Osteoblast (primary cell): ENCODE measurements at regions not wholly inside any gene's neighbourhood (a gene's known extent, or its start where the extent isn't known, plus 50 kb on each side); places are given as distances from the start of the nearest gene placed in this dataset.

Experiments used
- DNase-seq: peaks from one replicate; pipeline ENCODE4 v3.0.0; 2011; ENCODE audit warnings: low spot score, mixed read lengths; ENCODE audit not compliant: insufficient read length; ENCODE audit errors: missing footprints
- H2AFZ ChIP-seq: 2 replicates; pipeline ENCODE4 v1.6.0; 2011; ENCODE audit warnings: mild to moderate bottlenecking, low read length
- H3K27ac ChIP-seq: 2 replicates; pipeline ENCODE4 v1.5.1; 2011; ENCODE audit warnings: mild to moderate bottlenecking, low read depth, low read length, moderate library complexity
- H3K27me3 ChIP-seq: 2 replicates; pipeline ENCODE4 v1.6.0; 2012; ENCODE audit warnings: mild to moderate bottlenecking, control low read depth, inconsistent platforms, low read length, moderate library complexity; ENCODE audit not compliant: insufficient read depth
- H3K36me3 ChIP-seq: 2 replicates; pipeline ENCODE4 v1.5.1; 2011; ENCODE audit warnings: mild to moderate bottlenecking, low read length, control low read depth, moderate library complexity; ENCODE audit not compliant: insufficient read depth
- H3K4me1 ChIP-seq: 2 replicates; pipeline ENCODE4 v1.5.1; 2011; ENCODE audit warnings: mild to moderate bottlenecking, low read length, control low read depth, moderate library complexity; ENCODE audit not compliant: insufficient read depth
- H3K4me2 ChIP-seq: 2 replicates; pipeline ENCODE4 v1.6.0; 2011; ENCODE audit warnings: mild to moderate bottlenecking, low read length; ENCODE audit not compliant: insufficient read depth
- H3K4me3 ChIP-seq: fragments of 200-600 bp; sonication (generic); 3 replicates; pipeline ENCODE4 v1.5.1; 2012; ENCODE audit warnings: mild to moderate bottlenecking, low read length, inconsistent platforms; ENCODE audit not compliant: insufficient read depth
- H3K79me2 ChIP-seq: 2 replicates; pipeline ENCODE4 v1.6.0; 2012; ENCODE audit warnings: mild to moderate bottlenecking, low read length, control low read depth, inconsistent platforms; ENCODE audit not compliant: insufficient read depth
- H3K9me3 ChIP-seq: 2 replicates; pipeline ENCODE4 v1.5.1; 2011; ENCODE audit warnings: low read depth, low read length, control low read depth
- H4K20me1 ChIP-seq: 2 replicates; pipeline ENCODE4 v1.6.0; 2012; ENCODE audit warnings: mild to moderate bottlenecking, low read length, control low read depth; ENCODE audit not compliant: insufficient read depth
- TF ChIP-seq, protein P1 (sequence below): IDR thresholded peaks from 2 replicates; pipeline ENCODE4 v1.5.1; 2011; ENCODE audit warnings: mild to moderate bottlenecking, low read depth, low read length, moderate library complexity; ENCODE audit errors: extremely low read depth

DNA sequence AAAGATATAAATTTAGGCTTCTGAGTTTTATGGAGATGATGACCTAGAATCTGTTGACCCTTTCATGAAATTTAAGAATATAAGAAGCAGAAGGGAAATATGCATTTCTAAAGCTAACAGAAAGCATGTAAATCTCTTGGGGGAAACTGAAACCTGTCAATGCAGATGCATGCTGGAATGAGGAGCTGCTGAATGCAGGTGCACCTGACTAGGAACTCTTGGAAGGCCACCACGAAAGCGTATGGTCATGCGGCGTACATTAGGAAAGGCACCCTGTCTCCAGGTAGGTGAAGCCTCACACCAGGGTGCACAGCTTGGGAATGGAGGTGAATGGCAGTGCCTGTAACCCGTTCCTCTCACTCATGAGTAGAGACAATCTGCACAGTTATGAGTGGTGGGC is 309.7 kb downstream of the SEC16B start:
- Histone ChIP-seq H2AFZ (no peak overlapping the region), H3K9me3 (no peaks in the 10 kb centered on the region), H3K27me3 (no peaks in the 10 kb centered on the region), H4K20me1 (no peaks in the 10 kb centered on the region), H3K4me1 (no peaks in the 10 kb centered on the region), H3K79me2 (no peaks in the 10 kb centered on the region), H3K36me3 (no peaks in the 10 kb centered on the region), H3K4me2 (no peak overlapping the region), H3K27ac (no peak overlapping the region), H3K4me3 (no peak overlapping the region)
- TF ChIP-seq, protein P1, sequence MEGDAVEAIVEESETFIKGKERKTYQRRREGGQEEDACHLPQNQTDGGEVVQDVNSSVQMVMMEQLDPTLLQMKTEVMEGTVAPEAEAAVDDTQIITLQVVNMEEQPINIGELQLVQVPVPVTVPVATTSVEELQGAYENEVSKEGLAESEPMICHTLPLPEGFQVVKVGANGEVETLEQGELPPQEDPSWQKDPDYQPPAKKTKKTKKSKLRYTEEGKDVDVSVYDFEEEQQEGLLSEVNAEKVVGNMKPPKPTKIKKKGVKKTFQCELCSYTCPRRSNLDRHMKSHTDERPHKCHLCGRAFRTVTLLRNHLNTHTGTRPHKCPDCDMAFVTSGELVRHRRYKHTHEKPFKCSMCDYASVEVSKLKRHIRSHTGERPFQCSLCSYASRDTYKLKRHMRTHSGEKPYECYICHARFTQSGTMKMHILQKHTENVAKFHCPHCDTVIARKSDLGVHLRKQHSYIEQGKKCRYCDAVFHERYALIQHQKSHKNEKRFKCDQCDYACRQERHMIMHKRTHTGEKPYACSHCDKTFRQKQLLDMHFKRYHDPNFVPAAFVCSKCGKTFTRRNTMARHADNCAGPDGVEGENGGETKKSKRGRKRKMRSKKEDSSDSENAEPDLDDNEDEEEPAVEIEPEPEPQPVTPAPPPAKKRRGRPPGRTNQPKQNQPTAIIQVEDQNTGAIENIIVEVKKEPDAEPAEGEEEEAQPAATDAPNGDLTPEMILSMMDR = no peak
- no peak for DNase-seq

DNA sequence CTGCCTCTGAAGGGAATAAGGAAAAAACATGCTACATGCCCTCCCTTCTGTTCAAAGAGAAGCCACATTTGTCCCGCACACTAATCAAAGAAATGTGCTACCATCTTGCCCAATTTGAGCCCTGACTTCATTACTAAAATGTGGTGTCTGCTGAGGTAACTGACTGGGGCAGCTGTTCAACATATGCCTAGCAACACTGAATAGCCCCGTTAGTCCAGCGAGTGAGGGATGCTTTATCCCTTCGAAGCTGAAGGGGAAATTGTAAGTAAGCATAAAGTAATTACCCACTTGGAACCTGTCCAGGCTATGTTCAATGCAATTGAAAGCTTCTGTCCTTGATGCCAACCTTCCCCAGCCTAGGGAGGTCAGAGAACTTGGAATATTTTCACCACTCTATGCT is 310.6 kb downstream of the SEC16B start:
- Histone ChIP-seq H3K27ac (no peak overlapping the region), H4K20me1 (no peaks in the 10 kb centered on the region), H3K4me3 (no peak overlapping the region), H3K36me3 (no peaks in the 10 kb centered on the region), H3K4me1 (no peaks in the 10 kb centered on the region), H3K4me2 (no peak overlapping the region), H3K9me3 (no peaks in the 10 kb centered on the region), H3K79me2 (no peaks in the 10 kb centered on the region), H3K27me3 (no peaks in the 10 kb centered on the region), H2AFZ (no peak overlapping the region)
- DNase-seq = no peak
- TF ChIP-seq, protein P1 = no peak

DNA sequence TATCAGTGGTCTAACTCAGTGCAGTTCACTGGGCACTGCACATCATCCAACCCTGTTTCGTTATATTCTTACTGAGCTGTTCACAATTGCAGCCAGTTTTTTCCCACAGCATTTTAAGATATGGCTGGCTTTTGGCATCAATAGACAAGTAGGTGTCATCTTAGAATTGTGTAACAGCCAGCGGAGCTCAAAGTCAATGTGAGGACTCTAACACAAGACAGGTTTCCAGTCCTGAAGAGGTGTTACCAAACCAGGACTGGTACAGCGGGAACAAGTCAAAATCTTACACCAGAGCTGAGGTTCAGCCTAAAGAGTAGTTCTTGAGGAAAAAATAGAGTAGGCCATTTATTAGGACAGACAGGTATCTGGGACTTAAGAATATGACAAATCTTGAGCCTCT is 313.3 kb downstream of the SEC16B start:
- H2AFZ ChIP-seq = no peak overlapping the region
- no peak overlapping the region for H3K4me3 ChIP-seq
- no peaks in the 10 kb centered on the region for H3K27me3 ChIP-seq
- no peak overlapping the region for H3K27ac ChIP-seq
- H4K20me1 ChIP-seq = no peaks in the 10 kb centered on the region
- no peak overlapping the region for H3K4me2 ChIP-seq
- H3K9me3 ChIP-seq = no peaks in the 10 kb centered on the region
- H3K79me2 ChIP-seq = no peaks in the 10 kb centered on the region
- TF ChIP-seq, protein P1 = no peak
- no peak for DNase-seq
- H3K4me1 ChIP-seq = no peaks in the 10 kb centered on the region
- no peaks in the 10 kb centered on the region for H3K36me3 ChIP-seq

DNA sequence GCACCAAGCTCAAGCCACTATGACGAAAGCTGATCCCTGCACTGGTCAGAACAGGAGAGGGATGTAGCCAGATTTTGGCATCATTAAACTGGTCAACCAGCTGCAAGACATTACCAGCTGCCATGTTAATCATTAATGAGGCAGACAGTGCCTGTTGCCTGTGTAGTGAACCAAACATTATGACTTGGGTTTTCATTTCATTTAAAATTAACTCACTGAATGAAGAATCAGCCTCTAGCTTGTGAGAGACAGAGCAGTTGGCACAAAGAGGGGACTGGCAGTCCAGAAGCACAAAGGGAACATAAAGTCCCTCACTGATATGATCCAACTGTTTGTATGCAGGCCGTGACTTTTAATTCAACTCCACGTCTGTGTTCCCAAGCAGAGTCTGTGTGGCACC is 318.9 kb downstream of the SEC16B start:
- Histone ChIP-seq H4K20me1 (no peaks in the 10 kb centered on the region), H3K27me3 (no peaks in the 10 kb centered on the region), H3K9me3 (no peaks in the 10 kb centered on the region), H3K4me1 (no peaks in the 10 kb centered on the region), H2AFZ (no peak overlapping the region), H3K27ac (no peak overlapping the region), H3K79me2 (no peaks in the 10 kb centered on the region), H3K4me3 (no peak overlapping the region), H3K4me2 (no peak overlapping the region), H3K36me3 (no peaks in the 10 kb centered on the region)
- no peak for DNase-seq
- TF ChIP-seq, protein P1 = no peak
